Epidermal melanocyte (primary cell): ENCODE measurements at regions not wholly inside any gene's neighbourhood (a gene's known extent, or its start where the extent isn't known, plus 50 kb on each side); places are given as distances from the start of the nearest gene placed in this dataset.

Source experiments
- DNase-seq: peaks from one replicate; pipeline ENCODE4 v3.0.0; 2011; ENCODE audit warnings: low spot score; ENCODE audit not compliant: insufficient read length

GRCh38 chr3:62975566-62975965 is 100.3 kb upstream of the CADPS start:
- DNase-seq, result no peak

- no peak for DNase-seq
Observed at GRCh38 chr3:62981962-62982361, 106.7 kb upstream of the CADPS start.

- DNase-seq, result no peak
Observed at GRCh38 chr3:62982795-62983455, 107.7 kb upstream of the CADPS start.

GRCh38 chr3:62986061-62986460 is 110.8 kb upstream of the CADPS start:
- no peak for DNase-seq

- DNase-seq, result no peak
Observed at GRCh38 chr3:62987721-62988120, 112.5 kb upstream of the CADPS start.

- DNase-seq, result no peak
Observed at GRCh38 chr3:62990704-62991413, 115.6 kb upstream of the CADPS start.

GRCh38 chr3:62992520-62992919 is 117.3 kb upstream of the CADPS start:
- DNase-seq, result no peak

GRCh38 chr3:62995119-62995518 is 119.9 kb upstream of the CADPS start:
- no peak for DNase-seq

- no peak for DNase-seq
Observed at GRCh38 chr3:62995530-62995929, 120.3 kb upstream of the CADPS start.

GRCh38 chr3:62997369-62997768 is 122.2 kb upstream of the CADPS start:
- DNase-seq, result no peak

- no peak for DNase-seq
Observed at GRCh38 chr3:62999158-62999557, 123.9 kb upstream of the CADPS start.

GRCh38 chr3:62999791-63000190 is 124.6 kb upstream of the CADPS start:
- DNase-seq, result no peak

GRCh38 chr3:63004448-63004847 is 129.2 kb upstream of the CADPS start:
- no peak for DNase-seq

GRCh38 chr3:63015614-63016309 is 140.5 kb upstream of the CADPS start:
- no peak for DNase-seq

- no peak for DNase-seq
Observed at GRCh38 chr3:63022114-63022513, 146.9 kb upstream of the CADPS start.

- DNase-seq, result no peak
Observed at GRCh38 chr3:63026722-63027121, 151.5 kb upstream of the CADPS start.

- DNase-seq, result no peak
Observed at GRCh38 chr3:63029326-63029725, 154.1 kb upstream of the CADPS start.

- DNase-seq, result no peak
Observed at GRCh38 chr3:63029921-63030320, 154.7 kb upstream of the CADPS start.

GRCh38 chr3:63030666-63031065 is 155.4 kb upstream of the CADPS start:
- no peak for DNase-seq

- no peak for DNase-seq
Observed at GRCh38 chr3:63032881-63033280, 157.7 kb upstream of the CADPS start.

- no peak for DNase-seq
Observed at GRCh38 chr3:63034101-63034500, 158.9 kb upstream of the CADPS start.

GRCh38 chr3:63037116-63037515 is 161.9 kb upstream of the CADPS start:
- no peak for DNase-seq

- no peak for DNase-seq
Observed at GRCh38 chr3:63042833-63043232, 167.6 kb upstream of the CADPS start.
